ENCODE measurements at regions not wholly inside any gene's neighbourhood (a gene's known extent, or its start where the extent isn't known, plus 50 kb on each side); places are given as distances from the start of the nearest gene placed in this dataset.

GRCh38 chr2:95757988-95758387 lies 166.2 kb downstream of the TRIM43 start:
- TF ChIP-seq, protein P1, sequence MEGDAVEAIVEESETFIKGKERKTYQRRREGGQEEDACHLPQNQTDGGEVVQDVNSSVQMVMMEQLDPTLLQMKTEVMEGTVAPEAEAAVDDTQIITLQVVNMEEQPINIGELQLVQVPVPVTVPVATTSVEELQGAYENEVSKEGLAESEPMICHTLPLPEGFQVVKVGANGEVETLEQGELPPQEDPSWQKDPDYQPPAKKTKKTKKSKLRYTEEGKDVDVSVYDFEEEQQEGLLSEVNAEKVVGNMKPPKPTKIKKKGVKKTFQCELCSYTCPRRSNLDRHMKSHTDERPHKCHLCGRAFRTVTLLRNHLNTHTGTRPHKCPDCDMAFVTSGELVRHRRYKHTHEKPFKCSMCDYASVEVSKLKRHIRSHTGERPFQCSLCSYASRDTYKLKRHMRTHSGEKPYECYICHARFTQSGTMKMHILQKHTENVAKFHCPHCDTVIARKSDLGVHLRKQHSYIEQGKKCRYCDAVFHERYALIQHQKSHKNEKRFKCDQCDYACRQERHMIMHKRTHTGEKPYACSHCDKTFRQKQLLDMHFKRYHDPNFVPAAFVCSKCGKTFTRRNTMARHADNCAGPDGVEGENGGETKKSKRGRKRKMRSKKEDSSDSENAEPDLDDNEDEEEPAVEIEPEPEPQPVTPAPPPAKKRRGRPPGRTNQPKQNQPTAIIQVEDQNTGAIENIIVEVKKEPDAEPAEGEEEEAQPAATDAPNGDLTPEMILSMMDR (IDR thresholded peaks at IDR 0.05; ENCODE audit: low read depth, low read length): no peak
- TF ChIP-seq, protein P2, sequence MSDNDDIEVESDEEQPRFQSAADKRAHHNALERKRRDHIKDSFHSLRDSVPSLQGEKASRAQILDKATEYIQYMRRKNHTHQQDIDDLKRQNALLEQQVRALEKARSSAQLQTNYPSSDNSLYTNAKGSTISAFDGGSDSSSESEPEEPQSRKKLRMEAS (IDR thresholded peaks at IDR 0.05; ENCODE audit: low read depth, low read length): no peak
